ENCODE measurements at regions not wholly inside any gene's neighbourhood (a gene's known extent, or its start where the extent isn't known, plus 50 kb on each side); places are given as distances from the start of the nearest gene placed in this dataset.

DNA sequence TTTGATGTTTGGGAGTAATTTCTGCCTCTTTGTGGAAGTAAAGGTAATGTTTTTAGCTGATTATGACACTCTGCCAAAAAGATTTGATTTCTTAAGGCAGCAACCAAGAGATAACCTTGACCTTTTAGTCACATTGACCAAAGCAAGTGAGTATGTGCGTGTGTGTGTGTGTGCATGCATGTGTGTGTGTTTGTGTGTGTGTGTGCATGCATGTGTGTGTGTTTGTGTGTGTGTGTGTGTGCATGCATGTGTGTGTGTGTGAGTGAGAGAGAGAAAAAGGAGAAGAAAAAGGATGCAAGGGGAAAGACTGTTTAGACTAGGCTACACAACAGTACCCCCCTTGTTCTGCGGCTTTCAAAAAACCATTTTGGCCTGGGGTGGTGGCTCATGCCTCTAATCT lies 88.1 kb upstream of the NPVF start:
- no peak for DNase-seq

DNA sequence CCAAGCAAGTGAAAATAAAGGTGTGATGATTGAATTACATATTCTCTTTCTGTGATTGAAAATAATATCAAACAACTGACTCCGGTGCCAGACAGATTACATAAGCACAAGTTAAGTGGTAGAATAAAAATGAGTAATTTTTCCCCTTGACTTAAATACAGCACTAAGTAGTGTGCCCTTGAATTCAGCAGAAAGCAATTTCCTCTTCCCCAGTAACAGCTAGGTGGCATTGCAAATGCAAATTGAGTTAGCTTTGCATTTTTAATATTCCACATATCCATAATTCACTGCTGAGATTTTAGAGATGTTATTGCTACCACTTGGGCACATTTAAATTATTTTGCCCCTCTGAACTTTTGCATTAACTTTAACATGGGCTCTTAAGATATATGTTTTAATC lies 89.8 kb upstream of the NPVF start:
- no peak for DNase-seq

DNA sequence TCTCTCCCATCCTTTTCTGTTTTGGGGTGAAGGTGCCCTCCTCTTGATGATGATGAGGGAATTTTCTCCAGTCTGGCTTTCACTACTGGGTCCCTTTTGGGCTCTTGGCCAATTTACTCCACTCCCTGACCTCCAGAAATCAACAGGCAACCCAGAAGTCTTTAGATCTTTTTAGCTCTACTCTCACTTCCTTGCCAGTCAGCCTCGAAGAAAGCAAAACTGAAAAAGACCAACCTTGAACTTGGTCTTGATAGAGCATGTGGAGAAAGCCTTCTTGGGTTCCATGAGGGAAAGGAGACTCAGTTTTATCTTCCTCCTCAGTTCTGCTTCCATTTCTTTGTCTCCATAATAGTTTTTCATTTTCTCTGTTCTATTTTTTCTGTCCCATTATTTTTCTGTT lies 91.4 kb upstream of the NPVF start:
- no peak for DNase-seq

DNA sequence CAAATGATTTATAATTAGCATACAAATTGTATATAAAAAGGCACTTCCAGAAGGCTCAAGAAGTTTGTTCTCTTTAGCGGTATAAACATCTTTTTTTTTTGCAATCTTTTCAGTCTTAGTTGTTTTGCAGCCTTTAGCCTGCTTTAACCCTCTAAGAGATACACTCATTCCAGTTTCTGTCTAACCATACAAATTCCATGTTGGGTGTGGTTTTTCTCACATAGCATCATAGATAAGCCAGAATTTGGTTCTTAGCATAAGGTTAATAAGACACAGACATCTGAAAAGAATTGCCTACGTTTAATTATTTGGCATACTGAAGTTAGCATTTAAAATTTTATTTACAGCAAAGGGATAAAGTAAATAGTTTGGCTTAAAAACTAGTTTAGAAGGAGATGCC lies 92.5 kb upstream of the NPVF start:
- DNase-seq = no peak

DNA sequence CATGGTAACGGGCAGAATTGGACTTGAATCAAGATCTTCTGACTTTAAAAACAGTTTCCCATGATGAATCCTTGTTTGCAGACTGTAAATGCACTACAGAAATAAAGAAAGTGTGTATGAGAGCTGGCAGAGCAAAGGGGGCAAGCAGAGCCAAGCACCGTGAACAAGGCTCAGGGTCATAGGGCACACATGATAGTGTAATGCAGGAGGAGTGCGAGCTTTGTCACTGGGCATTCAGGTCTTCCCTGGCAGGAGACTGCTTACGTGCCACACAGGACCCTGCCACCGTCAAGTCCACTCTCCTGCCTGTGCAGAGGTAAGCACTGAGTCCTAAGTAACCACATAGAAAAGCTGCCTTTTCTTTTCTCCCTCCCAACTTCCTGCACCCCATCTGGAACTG lies 93.1 kb upstream of the NPVF start:
- DNase-seq = no peak

DNA sequence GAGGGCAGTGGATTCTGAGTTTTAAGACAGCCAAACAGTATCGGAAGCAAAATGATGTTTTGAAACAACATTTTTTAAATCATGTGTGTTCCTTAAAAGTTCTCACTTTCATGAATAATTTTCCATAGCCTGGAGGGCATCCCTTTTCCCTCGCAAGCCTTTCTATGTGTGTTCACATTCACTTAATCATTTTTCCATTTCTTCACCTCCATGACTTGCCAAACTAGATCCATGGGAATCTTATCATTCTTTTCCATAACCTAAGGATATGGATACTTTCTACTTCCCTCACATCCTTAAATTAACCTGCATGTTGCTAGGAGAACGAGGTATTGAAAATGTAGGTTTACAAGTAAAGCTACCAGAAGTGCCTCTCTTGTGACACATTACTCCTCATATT lies 94.2 kb upstream of the NPVF start:
- no peak for DNase-seq

DNA sequence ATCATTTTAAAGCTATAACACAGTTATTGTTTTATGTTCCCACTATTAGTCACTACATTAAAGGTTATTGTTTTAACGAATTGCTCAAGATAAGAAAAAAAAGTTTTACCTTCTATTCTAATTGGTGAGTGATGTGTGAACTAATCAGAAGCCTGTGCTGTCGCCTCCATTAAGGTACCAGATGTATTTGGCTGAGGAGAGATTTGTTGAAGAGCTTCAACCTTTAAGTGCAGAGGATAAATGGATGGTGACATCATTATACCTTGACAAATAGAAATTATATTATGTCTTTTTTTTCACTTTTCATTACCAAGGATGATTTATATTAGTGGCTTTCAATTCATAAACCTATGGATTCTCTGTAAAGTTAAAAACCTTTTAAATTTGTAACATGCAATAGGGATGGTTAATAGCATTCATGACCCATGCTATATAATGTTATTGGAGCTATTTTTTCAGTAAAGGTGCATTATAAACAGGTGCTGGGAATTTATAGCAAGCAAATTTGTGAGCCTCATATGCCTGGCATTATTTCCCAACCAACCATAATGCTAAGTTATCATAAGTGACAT lies 97.0 kb upstream of the NPVF start:
- no peak for DNase-seq

DNA sequence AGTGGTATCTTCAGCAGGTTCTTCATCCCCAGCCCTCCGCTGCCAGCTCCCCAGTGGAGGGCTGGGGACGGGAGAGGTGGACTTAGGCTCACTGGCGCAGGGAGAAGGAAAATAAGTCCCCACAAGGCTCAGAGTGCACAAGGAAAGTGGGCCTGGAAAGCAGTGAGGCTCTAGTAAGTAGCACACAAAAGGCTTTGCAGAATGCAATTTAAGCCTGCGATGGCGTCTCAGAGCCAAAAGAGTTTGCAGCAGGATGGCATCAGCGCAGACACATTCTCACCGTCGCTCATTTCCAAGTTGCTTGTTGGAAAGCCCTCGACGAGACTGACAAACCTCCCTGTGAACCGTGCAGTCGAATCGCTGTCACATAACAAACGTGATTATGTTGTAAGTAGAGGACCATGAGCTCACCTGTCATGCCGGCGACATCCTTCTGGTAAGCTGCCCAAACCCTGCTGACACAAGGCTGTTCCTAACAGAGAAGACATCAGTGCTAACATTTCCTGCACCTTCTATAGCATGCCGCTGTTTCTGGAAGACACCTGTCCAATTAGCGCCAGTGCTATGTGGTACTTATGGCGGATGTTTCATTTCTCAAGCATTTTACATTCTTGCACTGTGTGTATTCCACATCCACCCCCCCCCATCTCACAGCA lies 98.3 kb upstream of the NPVF start:
- DNase-seq = no peak

DNA sequence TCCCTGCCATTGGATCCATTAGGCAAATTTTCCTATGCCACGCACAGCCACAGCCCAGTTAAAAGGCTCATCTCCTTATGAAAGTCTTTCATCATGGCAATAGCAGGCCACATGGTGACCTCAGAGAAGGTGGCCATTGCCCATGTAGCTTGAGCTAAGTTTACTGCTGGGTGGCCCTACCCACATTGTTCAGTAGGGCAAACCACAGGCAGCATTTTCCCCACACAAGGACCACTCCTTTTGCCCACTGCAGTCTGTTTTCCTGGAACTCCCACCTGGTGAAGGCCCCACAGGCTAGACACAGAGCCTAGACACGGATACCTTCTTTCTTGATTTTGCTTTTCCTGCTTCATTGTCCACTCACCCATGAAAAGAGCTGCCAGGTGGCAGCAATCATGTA lies 101.5 kb upstream of the NPVF start:
- no peak for DNase-seq

DNA sequence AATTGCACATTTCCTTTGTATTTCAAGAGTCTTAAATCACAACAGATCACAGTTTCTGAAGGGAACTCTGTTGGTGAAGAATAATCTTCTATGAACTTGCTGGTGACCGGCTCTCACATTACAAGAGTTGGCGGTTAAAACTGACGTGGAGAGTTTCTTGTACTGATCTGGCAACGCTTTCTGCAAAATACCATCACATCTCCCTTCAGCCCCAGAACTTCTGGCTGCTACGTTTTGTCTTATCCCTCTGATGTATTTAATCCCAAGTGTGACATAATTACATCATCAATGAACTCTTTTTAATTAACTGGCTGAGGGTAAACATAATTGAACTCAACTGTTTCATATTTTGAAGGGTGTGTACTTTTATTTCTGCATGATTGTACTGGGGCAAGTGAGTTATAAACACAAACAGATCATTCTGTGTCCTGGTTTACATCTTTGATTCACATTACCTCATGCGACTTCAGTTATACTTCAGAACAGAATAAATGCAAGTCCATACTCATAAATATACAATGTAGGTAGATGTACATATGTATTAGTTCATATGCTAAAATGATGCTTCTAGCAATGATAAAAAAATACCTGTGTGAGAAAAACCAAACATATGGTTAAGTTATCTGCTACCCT lies 105.1 kb upstream of the NPVF start:
- DNase-seq = no peak

DNA sequence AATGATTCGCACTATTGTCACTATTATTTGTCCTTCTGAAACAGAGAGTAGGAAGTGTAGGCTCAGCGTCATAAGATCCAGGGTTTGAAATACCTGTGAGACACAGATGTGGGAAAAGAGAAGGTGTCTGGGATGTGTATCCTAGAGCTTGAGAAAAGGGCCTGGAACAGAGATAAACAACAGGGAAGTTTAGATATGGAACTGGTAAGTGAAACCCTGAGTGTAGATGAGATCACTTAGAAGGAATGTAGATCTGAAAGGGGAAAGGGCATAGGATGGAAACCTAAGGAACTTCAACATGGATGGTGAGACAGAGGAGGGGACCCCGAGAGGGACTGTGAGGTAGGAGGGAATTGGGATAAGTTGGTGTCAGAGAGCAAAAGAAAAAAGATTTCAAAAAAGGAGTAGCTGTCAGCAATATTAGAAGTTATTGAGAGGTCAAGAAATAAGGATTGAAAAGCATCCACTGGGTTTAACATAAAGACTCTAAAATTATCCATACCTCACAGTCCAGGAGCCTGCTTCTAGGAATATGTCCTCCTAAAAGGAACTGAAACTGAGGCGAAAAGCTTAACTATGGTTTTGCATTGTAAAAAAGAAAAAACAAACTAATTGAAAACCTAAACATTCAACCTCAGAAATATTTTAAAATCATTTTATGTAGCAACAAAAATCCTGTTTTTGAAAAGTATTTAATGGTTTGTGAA lies 119.2 kb upstream of the NPVF start:
- DNase-seq = no peak

DNA sequence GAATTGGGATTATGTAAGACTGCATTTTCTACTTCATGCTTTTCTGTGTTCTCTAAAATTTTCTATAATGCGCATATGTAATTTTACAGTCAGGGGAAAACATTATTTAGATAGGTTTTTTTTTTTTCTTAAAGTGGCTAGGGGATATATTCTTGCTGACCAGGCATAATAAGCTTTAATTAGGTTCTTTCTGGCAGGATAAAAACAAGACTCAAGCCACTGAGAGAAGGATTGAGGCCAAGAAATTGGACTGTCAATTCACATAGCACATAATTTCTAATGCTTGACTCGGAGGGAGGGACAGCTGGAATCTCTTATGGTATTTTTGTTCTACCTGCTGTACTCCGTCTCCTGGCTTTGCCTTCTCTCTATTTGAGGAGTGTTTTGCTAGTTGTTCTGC lies 119.8 kb upstream of the NPVF start:
- DNase-seq = no peak

DNA sequence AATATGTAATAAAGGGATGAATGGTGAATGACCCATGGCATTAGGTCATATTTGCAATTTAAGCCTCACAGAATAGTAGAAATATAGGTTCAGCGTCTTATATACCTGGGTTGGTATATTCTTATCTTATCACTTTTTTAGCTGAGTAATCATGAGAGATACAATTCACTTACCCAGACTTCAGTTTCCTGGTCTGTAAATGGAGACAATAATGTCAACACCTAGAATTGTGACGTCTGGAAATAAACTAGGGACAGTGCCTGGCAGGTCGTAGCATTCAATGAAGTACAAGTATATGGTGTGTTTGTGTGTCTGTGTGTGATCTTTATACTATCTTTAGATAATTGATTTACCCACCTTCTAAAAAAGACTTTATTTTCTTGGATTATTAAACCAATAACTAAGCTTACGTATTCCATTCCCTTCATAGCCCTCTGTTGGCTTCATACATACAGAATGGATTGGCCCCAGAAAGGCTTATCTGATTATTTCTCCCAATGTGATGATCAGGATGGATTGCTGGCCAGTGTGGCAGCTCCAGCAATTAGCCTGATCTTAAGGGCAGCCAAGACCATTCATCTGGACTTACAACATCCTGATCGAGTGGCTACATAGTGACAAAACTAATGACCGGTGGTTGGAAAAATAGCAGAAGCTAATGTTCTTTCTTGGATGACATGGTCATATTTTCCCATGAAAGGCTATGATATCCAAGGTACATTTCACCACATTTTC lies 121.2 kb upstream of the NPVF start:
- DNase-seq = no peak

DNA sequence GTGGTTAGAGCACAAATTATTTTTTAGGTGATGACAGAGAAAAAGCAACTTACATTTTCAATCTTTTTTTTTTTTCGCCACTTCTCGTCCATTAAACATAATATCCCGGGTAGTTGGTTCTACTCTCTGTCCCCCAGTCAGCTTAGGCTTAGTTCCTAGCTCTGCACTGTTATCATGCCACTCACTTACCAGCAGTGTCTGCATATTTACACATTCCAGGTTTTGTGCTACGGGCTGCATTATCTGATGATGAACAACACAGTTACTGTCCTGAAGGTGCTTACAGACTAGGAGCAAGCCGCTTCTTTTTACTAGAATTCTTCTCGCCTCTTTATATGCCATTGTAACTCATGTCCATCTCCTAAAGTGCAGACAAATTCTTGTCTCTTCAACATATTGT lies 121.8 kb upstream of the NPVF start:
- no peak for DNase-seq

DNA sequence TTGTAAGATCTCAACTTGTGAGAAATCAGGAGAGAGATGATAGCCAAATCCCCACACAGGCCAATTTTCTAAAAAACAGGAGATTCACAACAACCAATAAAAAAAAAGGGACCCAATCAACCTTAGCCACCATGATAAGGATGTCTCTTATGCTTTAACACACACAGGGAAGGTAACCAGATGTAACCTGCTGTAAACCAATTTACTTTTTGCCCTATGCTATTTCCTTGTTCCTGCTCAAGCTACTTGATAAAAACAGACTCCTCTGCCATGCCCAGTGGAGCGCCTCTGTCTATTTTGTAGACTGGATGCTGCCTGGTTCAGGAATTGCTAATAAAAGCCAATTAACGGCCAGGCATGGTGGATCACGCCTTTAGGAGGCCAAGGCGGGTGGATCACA lies 123.5 kb upstream of the NPVF start:
- no peak for DNase-seq

DNA sequence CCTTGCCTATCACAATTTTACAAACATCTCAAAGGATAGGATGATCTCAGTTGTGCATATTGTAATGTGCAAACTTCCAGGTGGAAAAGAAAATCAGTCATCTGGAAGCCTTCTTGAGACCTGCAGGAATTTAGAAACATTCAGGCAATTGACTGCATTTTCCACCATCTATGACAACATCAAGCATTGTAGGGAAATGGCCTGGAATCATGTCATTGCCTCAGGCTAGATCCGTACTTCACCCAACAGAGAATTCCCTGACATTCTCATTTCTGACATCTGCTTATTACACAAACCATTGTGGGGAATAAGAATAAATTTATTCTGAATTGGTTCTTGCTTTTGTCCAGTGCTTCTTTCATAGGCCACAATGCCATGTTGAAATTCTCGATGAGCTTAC lies 124.9 kb upstream of the NPVF start:
- DNase-seq = no peak

DNA sequence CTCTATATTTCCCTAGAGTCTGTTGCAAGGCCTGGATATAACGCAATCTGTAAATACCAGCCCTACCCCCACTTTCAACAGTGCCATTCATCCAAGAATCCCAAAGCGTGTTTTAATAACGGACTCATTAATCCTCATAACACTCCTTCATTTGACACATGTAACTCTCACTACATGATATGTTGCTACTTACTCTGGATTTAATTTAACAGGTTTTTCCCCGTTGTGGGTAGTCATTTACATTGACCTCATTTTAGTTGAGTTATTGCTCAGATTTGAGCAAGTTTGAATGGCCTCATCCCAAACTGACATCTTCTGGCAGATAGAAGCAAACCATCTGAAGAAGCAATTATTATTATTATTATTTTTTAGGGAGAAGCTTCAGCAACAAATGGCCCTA lies 125.4 kb upstream of the NPVF start:
- no peak for DNase-seq

DNA sequence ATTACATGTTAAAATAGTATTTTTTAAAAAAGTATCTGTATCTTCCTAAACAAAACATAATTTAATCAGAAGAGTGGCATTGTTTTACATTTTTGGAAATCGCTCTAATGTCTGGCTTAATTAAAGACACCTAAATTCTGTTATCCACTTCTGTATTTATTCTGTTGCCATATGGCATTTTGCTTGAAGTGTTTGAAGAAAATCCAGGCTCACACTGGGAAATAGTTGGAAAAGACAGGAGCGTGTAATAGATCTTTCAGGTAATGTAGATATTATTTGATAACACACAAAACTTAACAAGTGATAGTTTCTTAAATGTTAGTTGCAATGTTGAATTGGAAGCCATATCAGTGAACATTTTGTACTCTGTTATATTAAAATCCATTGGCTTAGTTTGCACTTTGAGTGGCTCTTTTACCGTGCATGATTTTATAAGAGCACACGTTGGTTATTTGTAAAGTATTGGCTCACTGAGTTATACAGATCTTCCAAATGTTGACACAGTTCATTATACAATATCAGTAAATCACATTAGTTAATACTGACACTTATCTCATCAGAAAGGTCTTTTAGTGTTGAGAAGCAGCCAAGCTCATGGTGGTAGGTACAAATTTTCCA lies 128.4 kb upstream of the NPVF start:
- DNase-seq = no peak

DNA sequence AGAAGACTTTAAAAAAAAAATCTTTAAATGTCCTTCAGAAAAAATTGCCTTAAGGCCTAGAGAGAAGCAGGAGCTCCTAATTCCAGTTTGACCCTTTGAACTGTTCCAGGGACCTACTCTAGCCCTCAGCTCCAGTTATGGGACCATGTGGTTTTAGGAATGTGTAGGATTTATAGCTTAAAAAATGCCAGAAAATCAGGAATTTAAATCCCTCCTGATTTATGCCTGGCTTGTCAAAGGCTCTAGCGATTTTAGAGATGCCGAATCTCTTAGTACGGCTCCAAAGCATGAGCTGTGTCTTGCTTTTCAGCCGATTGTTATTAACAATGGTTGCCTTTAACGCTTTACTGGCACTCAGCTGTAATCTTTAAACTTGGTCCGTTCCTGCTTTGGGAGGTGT lies 130.6 kb upstream of the NPVF start:
- no peak for DNase-seq

DNA sequence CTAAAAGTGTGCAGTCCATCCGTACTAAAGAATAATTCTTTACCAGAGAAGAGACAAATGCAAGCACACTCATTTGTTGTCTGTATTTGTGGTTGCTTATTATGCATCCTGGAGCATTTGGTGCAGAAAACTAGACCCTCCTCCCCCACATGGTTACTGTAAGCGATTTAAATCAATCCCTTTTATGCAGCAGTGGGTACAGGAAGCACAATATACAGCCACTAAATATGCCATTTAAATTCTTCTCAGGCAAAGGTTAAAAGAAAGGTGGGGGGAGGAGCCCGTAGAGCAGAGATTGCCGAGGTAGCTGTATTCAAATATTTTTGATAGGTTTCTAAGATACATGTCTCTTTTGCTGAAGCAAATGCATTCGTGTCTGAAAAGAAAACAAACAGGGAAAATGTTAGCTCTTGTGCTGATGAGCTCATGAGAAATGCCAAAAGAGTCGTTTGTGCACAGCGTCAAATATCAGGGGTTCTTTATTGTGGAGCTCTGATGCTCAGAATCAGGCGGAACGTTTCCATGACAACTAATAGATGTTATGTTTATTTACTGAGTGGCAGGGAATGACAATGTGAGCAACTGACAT lies 131.3 kb upstream of the NPVF start:
- peak; percentile 85 for DNase-seq

DNA sequence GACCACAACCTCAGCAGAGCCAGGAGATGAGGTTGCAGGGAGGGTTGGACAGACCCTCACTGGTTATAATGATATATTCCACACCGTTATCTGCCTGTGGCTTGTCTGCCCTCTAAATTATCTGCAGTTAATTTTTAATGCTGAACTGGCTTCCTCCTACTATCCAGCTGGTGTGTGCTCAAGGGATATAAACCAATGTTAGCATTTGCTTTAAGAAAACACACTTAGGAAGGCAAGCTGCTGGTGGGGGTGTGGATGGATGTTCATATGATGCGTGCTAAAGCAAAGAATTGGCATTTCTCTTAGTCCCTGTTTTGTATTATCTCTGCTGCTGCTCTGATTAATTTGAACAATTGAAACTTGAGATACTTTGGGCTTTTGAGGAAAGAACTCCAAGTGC lies 132.2 kb upstream of the NPVF start:
- peak; percentile 31 for DNase-seq

DNA sequence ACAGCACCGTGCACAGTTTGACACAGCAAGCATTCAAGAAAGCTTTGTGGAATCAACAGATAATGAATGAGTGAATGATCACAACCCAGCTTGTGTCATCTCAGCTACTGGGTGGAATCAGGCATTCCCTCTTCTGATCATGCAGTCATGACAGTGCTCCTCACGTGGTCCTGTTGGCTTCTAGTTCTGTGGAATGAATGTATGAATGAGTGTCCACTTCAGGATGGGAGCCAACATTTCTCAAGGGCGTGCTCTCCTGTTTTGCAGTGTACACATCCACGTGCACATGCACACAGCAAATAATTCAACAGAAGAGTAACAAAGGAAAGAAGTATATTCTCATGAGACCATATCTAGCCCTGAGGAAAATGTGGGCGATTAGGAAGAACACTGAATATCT lies 133.1 kb upstream of the NPVF start:
- no peak for DNase-seq

DNA sequence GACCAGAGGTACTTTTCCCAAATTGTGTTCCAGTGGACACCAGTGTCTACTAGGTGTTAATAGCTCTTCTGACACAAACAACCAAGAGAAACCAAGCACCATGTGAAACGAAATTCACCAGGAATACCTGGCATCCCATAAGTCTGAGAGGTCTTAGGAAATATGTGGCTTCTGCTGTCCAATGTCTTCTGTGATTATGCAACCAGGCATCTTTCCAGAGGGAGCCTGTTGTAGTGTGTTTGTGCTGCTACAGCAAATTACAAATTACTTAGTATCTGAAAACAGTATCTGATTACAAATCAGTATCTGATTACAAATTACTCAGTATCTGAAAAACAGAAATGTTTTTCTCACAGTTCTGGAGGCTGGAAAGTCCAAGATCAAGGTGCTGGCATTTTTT lies 133.6 kb upstream of the NPVF start:
- no peak for DNase-seq
